ES-I3 (cell line): ENCODE measurements at regions not wholly inside any gene's neighbourhood (a gene's known extent, or its start where the extent isn't known, plus 50 kb on each side); places are given as distances from the start of the nearest gene placed in this dataset.

Experiments used
- H3K36me3 ChIP-seq: 2 replicates; pipeline ENCODE4 v1.6.1; 2013; ENCODE audit warnings: mild to moderate bottlenecking, low read length, control low read depth, moderate library complexity; ENCODE audit not compliant: insufficient read depth
- H3K4me1 ChIP-seq: 2 replicates; pipeline ENCODE4 v1.6.1; 2013; ENCODE audit warnings: mild to moderate bottlenecking, control low read depth, low read length; ENCODE audit not compliant: insufficient read depth
- H3K9ac ChIP-seq: 2 replicates; pipeline ENCODE4 v1.6.1; 2013; ENCODE audit warnings: low read depth, mild to moderate bottlenecking, low read length, moderate library complexity
- H3K9me3 ChIP-seq: 2 replicates; pipeline ENCODE4 v1.6.1; 2013; ENCODE audit warnings: mild to moderate bottlenecking, low read length, moderate library complexity; ENCODE audit not compliant: control insufficient read depth, insufficient read depth

DNA sequence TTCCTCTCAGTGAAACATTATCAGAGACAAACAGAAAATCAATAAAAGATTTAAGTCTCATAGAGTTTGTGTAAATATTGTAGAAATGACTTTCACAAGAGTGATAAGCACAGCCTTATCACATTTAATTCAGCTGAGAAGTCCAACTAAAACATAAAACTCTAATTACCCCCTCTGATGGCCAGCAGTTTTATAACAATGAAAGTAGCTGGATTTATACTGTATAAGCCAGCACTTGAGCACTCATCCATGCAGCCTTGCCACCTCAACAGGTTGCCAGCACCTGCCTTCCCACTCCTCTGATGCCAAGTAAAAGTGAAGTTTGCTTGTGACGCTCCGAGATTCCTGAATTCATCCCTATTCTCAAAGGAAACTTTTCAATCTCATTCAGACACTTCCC is 103.0 kb upstream of the STK39 start:
- H3K4me1 ChIP-seq = peaks cover 3% of the 10 kb centered on the region
- H3K9me3 ChIP-seq = peaks cover 5% of the 10 kb centered on the region; the same call in 1 of the 2 replicates
- H3K9ac ChIP-seq = no peak overlapping the region
- H3K36me3 ChIP-seq = no peaks in the 10 kb centered on the region

GRCh38 chr2:168353251-168353650 is 102.8 kb upstream of the CERS6 start:
- H3K9me3 ChIP-seq = peaks cover 5% of the 10 kb centered on the region; the same call in 1 of the 2 replicates
- no peaks in the 10 kb centered on the region for H3K36me3 ChIP-seq
- no peaks in the 10 kb centered on the region for H3K4me1 ChIP-seq

GRCh38 chr2:168354499-168354898 is 101.6 kb upstream of the CERS6 start:
- H3K4me1 ChIP-seq = no peaks in the 10 kb centered on the region
- no peak overlapping the region for H3K9ac ChIP-seq
- H3K36me3 ChIP-seq = no peaks in the 10 kb centered on the region
- H3K9me3 ChIP-seq = peaks cover 5% of the 10 kb centered on the region; the same call in 1 of the 2 replicates

More at GRCh38 chr2:168353251-168353650, 102.8 kb upstream of the CERS6 start:
- H3K9ac ChIP-seq = no peak overlapping the region

DNA sequence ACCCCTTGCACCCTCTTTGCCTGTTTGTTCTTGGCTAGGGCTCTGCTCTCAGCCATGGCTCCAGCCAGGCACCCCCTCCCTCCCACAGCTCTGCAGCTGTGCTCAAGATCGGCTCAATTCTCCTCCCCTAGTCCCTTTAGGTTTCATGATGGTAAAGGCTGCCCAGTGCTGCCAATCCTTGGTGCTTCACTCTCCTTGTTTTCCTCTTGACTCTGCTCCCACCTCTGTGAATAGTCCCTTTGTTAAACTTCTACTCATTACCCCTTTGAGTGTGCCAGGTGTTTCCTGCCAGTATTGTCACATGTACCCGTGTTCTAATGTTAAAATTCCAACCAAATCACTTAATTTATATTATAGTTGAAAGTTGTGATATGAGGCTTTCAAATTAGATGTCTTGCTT is 101.0 kb upstream of the CERS6 start:
- Histone ChIP-seq H3K9me3 (peaks cover 5% of the 10 kb centered on the region; the same call in 1 of the 2 replicates), H3K4me1 (no peaks in the 10 kb centered on the region), H3K36me3 (no peaks in the 10 kb centered on the region), H3K9ac (no peak overlapping the region)

- H3K9ac ChIP-seq = no peak overlapping the region
- peaks cover 5% of the 10 kb centered on the region; the same call in 1 of the 2 replicates for H3K9me3 ChIP-seq
- H3K4me1 ChIP-seq = no peaks in the 10 kb centered on the region
- H3K36me3 ChIP-seq = no peaks in the 10 kb centered on the region
Observed at GRCh38 chr2:168355779-168356476, 100.1 kb upstream of the CERS6 start.

DNA sequence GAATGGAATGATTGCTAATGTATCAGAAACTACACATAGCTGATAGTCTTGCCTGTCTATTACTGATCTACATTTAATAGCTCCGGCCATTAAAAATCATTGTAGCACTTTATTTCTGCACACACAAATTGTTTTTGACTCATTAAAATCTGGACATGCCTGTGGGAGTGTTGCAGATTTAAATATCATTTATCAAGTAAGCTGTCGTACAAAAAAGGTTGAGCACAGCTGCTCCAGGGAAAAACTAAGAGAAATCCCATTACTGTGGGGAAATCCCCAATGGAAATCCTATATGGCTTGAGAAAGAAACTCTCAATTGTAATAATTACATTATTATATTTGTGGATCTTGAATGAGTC is 99.6 kb upstream of the CERS6 start:
- peaks cover 5% of the 10 kb centered on the region; the same call in 1 of the 2 replicates for H3K9me3 ChIP-seq
- H3K9ac ChIP-seq = no peak overlapping the region
- H3K4me1 ChIP-seq = no peaks in the 10 kb centered on the region
- H3K36me3 ChIP-seq = no peaks in the 10 kb centered on the region

DNA sequence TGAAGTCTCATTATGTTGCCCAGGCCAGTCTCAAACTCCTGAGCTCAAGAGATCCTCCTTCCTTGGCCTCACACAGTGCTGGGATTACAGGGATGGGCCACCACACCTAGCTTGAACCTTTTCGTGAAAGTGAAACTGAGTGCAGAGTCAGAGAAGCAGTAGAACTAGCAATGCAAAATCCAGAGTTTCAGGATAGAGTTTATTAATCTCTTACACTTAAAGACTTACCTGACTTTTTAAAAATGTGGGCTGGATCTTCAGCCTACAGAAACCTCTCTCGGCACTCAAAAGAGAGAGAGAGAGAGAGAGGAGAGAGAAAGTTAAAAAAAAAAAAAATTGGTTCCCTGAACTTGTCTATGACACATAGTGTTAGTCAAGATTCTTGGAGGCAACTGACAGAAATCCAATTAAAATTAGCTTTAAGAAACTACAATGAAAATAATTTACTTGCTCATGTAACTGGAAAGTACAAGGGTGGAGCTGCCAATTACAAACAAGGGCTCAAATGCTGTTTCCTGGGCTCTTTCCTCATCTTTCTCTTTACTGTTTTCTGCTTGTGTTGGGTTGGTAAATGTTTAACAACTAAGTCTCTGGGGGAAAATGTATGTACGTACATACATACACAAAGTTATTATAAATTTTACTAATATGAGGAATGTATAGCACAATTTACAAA is 98.1 kb upstream of the CERS6 start:
- Histone ChIP-seq H3K36me3 (no peaks in the 10 kb centered on the region), H3K9ac (no peak overlapping the region), H3K4me1 (no peaks in the 10 kb centered on the region), H3K9me3 (peaks cover 4% of the 10 kb centered on the region; the same call in 1 of the 2 replicates)

DNA sequence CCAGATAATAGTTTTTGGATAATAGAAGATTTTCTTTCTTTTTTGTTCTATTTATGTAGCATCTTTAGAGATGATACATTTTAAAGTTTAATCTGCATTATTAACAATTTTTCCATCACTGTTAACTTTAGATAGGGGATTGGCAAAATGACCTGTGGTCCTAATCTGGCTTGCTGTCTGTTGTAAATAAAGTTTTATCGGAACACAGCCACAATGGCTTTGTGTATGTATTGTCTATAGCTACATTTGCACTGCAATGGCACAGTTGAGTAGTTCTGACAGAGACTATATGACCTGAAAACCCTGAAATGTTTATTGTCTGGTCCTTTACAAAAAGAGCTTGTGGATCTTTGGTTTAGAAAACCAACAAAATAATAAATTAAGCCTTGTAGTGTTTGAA is 97.0 kb upstream of the CERS6 start:
- Histone ChIP-seq H3K9ac (no peak overlapping the region), H3K36me3 (no peaks in the 10 kb centered on the region), H3K9me3 (no peaks in the 10 kb centered on the region), H3K4me1 (no peaks in the 10 kb centered on the region)

DNA sequence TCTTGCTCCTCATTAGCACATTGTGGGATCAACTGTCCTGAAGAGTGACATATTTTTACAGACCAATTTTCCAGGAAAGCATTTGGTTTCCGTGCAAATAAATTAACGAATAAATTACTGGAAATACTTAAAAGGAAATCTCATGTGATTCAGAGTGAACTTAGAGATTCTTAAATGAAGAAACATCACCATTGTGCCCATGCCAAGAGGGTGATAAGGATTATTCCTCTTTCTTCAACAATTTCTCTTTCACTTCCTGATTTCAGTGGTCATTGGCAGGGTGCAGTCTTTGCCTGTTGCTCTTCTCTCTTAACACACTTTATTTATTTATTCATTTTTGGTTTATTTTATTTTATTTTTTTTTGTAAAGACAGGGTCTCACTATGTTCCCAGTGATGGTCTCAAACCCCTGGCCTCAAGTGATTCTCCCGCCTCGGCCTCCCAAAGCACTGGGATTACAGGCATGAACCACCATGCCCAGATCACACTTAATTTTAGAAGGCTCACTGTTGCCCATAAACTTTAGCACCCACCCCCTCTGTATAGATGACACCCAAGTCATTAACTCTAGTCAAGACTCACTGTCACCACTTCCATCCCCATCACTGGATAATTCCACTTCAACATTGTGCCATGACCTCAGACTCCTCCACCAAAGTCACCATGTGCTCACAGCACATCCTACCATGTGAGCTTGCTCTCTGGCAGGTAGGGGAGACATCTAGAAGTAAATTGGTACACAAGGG is 92.6 kb upstream of the CERS6 start:
- Histone ChIP-seq H3K9me3 (no peaks in the 10 kb centered on the region), H3K9ac (no peak overlapping the region), H3K4me1 (no peaks in the 10 kb centered on the region)

GRCh38 chr2:168365094-168365621 is 90.9 kb upstream of the CERS6 start:
- Histone ChIP-seq H3K4me1 (no peaks in the 10 kb centered on the region), H3K36me3 (no peaks in the 10 kb centered on the region), H3K9me3 (no peaks in the 10 kb centered on the region), H3K9ac (no peak overlapping the region)

More for the DNA sequence above, 92.6 kb upstream of the CERS6 start:
- H3K36me3 ChIP-seq = no peaks in the 10 kb centered on the region

DNA sequence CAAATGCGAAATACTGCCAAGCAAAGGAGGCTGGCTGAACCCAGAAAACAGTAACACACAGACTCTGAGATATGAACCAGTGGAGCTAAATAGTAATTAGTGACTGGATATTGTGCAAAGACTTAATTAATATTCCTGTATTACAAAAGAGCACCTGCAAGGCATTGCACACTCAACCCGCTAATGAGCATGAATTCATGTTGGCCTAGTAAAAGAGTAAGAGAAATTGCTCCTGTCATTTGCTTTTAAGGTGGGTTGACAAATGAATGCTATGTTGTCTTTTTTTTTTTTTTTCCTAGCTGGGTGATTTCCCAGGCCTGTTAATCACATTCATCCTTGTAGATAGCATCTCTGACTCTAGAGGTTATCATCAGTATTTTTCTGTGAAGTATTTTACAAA is 87.0 kb upstream of the CERS6 start:
- H3K9ac ChIP-seq = no peak overlapping the region
- H3K4me1 ChIP-seq = no peaks in the 10 kb centered on the region
- H3K36me3 ChIP-seq = no peaks in the 10 kb centered on the region
- H3K9me3 ChIP-seq = no peaks in the 10 kb centered on the region

GRCh38 chr2:168371273-168372019 is 84.6 kb upstream of the CERS6 start:
- Histone ChIP-seq H3K4me1 (no peaks in the 10 kb centered on the region), H3K9ac (no peak overlapping the region), H3K9me3 (no peaks in the 10 kb centered on the region), H3K36me3 (no peaks in the 10 kb centered on the region)

DNA sequence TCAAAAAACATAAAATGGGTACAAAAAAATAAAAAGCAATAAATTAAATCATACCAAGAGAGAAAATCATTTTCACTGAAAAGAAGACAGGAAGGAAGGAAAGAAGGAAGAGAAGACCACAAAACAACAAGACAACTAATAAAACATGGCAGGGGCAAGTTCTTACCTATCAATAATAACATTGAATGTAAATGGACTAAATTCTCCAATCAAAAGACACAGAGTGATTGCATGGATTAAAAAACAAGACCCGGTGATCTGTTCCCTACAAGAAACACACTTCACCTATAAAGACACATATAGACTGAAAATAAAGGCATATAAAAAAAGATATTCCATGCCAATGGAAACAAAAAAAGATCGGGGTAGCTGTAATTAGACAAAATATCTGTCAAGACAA is 82.6 kb upstream of the CERS6 start:
- no peak overlapping the region for H3K9ac ChIP-seq
- H3K4me1 ChIP-seq = no peaks in the 10 kb centered on the region
- H3K36me3 ChIP-seq = no peaks in the 10 kb centered on the region
- H3K9me3 ChIP-seq = no peaks in the 10 kb centered on the region
